ENCODE measurements at regions not wholly inside any gene's neighbourhood (a gene's known extent, or its start where the extent isn't known, plus 50 kb on each side); places are given as distances from the start of the nearest gene placed in this dataset.

DNA sequence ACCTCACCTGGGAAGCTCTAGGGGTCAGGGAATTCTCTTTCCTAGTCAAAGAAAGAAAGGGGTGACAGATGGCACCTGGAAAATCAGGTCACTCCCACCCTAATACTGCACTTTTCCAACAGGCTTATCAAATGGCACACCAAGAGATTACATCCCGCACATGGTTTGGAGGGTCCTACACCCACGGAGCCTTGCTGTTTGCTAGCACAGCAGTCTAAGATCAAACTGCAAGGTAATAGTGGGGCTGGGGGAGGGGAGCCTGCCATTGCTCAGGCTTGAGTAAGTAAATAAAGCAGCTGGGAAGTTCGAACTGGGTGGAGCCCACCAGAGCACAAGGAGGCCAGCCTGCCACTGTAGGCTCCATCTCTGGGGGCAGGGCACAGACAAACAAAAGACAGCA lies 2830.6 kb upstream of the OR11H1 start (continued):
- TF ChIP-seq TBP (IDR thresholded peaks at IDR 0.05; ENCODE audit: low read depth, low read length) (no peak), KDM4A (IDR thresholded peaks at IDR 0.05; ENCODE audit: low read depth, low read length, severe bottlenecking) (no peak), NANOG (IDR thresholded peaks at IDR 0.05; ENCODE audit: insufficient read depth, low read depth, low read length, poor library complexity, severe bottlenecking) (no peak), CEBPB (IDR thresholded peaks at IDR 0.05; ENCODE audit: low read depth, low read length) (no peak), POLR2A (IDR thresholded peaks at IDR 0.05; ENCODE audit: control extremely low read depth in 1 of 2, low read depth in 2 of 2, low read length in 2 of 2) (no peak)
